IMR-90 (cell line): ENCODE measurements at regions not wholly inside any gene's neighbourhood (a gene's known extent, or its start where the extent isn't known, plus 50 kb on each side); places are given as distances from the start of the nearest gene placed in this dataset.

Experiments used
- ATAC-seq: fragments of 200-7000 bp; cut with Tn5 transposase; 2 replicates; pipeline ENCODE4 v1.9.1; 2020; ENCODE audit warnings: low read depth, mild to moderate bottlenecking, moderate library complexity
- BruUV-seq: library from RNA; stranded (reverse); fragments of 400-500 nt; replicated peaks from 2 replicates; lab custom pipeline; 2021; lab: Mats Ljungman, UMichigan
- CTCF ChIA-PET: fragments of 300-600 bp; formaldehyde crosslinking; extraction: SDS; loops from one replicate; lab custom pipeline; 2021; ENCODE audit warnings: antibody characterized with exemption; lab: Yijun Ruan, JAX
- POLR2A ChIA-PET: fragments of 300-600 bp; sonication (Branson Sonifier 250); formaldehyde crosslinking; loops from one replicate; lab custom pipeline; 2022; ENCODE audit warnings: antibody characterized with exemption; ENCODE audit not compliant: unreplicated experiment; lab: Charles Lee
- DNase-seq: peaks from one replicate; pipeline ENCODE4 v3.0.0; 2013
- H2AFZ ChIP-seq: replicated peaks from 2 replicates; pipeline ENCODE3; 2013; ENCODE audit warnings: low read length, mild to moderate bottlenecking; ENCODE audit not compliant: poor library complexity
- H2AK5ac ChIP-seq: 2 replicates; pipeline ENCODE4 v1.6.1; 2013; ENCODE audit warnings: low read depth, low read length, inconsistent platforms
- H2AK9ac ChIP-seq: replicated peaks from 2 replicates; pipeline ENCODE3; 2013; ENCODE audit warnings: mild to moderate bottlenecking, low read depth, low read length, moderate library complexity; ENCODE audit not compliant: poor library complexity
- H2BK120ac ChIP-seq: 2 replicates; pipeline ENCODE4 v1.6.1; 2013; ENCODE audit warnings: low read depth, low read length, inconsistent platforms
- H2BK15ac ChIP-seq: 3 replicates; pipeline ENCODE4 v1.6.1; 2013; ENCODE audit warnings: low read depth, low read length, inconsistent platforms
- H2BK20ac ChIP-seq: 2 replicates; pipeline ENCODE4 v1.6.1; 2013; ENCODE audit warnings: low read depth, mild to moderate bottlenecking, inconsistent platforms, low read length, moderate library complexity
- H2BK5ac ChIP-seq: 2 replicates; pipeline ENCODE4 v1.6.1; 2013; ENCODE audit warnings: mild to moderate bottlenecking, low read depth, low read length, inconsistent platforms; ENCODE audit not compliant: poor library complexity, severe bottlenecking
- H3K14ac ChIP-seq: replicated peaks from 2 replicates; pipeline ENCODE4 v1.6.1; 2013; ENCODE audit warnings: low read depth, low read length, inconsistent platforms
- H3K18ac ChIP-seq: 2 replicates; pipeline ENCODE4 v1.6.1; 2013; ENCODE audit warnings: low read depth, low read length, control low read depth
- H3K23ac ChIP-seq: 2 replicates; pipeline ENCODE4 v1.6.1; 2013; ENCODE audit warnings: low read depth, low read length, inconsistent platforms
- H3K27ac ChIP-seq: 2 replicates; pipeline ENCODE4 v1.5.1; 2013; ENCODE audit warnings: mild to moderate bottlenecking, control low read depth, low read length; ENCODE audit not compliant: insufficient read depth
- H3K27me3 ChIP-seq: 2 replicates; pipeline ENCODE4 v1.6.1; 2013; ENCODE audit warnings: low read length; ENCODE audit not compliant: control insufficient read depth, insufficient read depth
- H3K36me3 ChIP-seq: 2 replicates; pipeline ENCODE4 v1.6.1; 2013; ENCODE audit warnings: low read length, mixed read lengths; ENCODE audit not compliant: control insufficient read depth, insufficient read depth
- H3K4ac ChIP-seq: 2 replicates; pipeline ENCODE4 v1.6.1; 2013; ENCODE audit warnings: low read depth, low read length, inconsistent platforms
- H3K4me1 ChIP-seq: 2 replicates; pipeline ENCODE4 v1.6.1; 2013; ENCODE audit warnings: low read length, mixed read lengths; ENCODE audit not compliant: control insufficient read depth, insufficient read depth
- H3K4me2 ChIP-seq: 2 replicates; pipeline ENCODE4 v1.6.1; 2013; ENCODE audit warnings: low read depth, mild to moderate bottlenecking, control low read depth, low read length, moderate library complexity
- H3K4me3 ChIP-seq: 2 replicates; pipeline ENCODE4 v1.5.1; 2013; ENCODE audit warnings: low read depth, mild to moderate bottlenecking, control low read depth, low read length, moderate library complexity; ENCODE audit not compliant: insufficient read depth
- H3K56ac ChIP-seq: 2 replicates; pipeline ENCODE4 v1.6.1; 2013; ENCODE audit warnings: low read length, inconsistent platforms; ENCODE audit not compliant: insufficient read depth; ENCODE audit errors: extremely low read depth
- H3K79me1 ChIP-seq, 2 experiments: 2 replicates each; pipeline ENCODE4 v1.6.1; 2013; ENCODE audit warnings: low read length in 2 of 2, inconsistent platforms in 1 of 2, low read depth in 1 of 2
- H3K9ac ChIP-seq: 2 replicates; pipeline ENCODE4 v1.6.1; 2013; ENCODE audit warnings: low read depth, low read length, control low read depth
- H3K9me1 ChIP-seq: 2 replicates; pipeline ENCODE4 v1.6.1; 2013; ENCODE audit warnings: low read length, inconsistent platforms; ENCODE audit not compliant: insufficient read depth
- H3K9me3 ChIP-seq: 2 replicates; pipeline ENCODE4 v1.6.1; 2013; ENCODE audit warnings: low read length; ENCODE audit not compliant: control insufficient read depth, insufficient read depth
- H4K20me1 ChIP-seq: 2 replicates; pipeline ENCODE4 v1.6.1; 2013; ENCODE audit warnings: low read length, inconsistent platforms; ENCODE audit not compliant: insufficient read depth
- H4K5ac ChIP-seq: 2 replicates; pipeline ENCODE4 v1.6.1; 2013; ENCODE audit warnings: mild to moderate bottlenecking, low read depth, low read length, control low read depth
- H4K8ac ChIP-seq, 2 experiments: 2 replicates each; pipeline ENCODE4 v1.6.1; 2013; ENCODE audit warnings: low read depth in 2 of 2, low read length in 2 of 2, control low read depth in 1 of 2, inconsistent platforms in 1 of 2
- H4K91ac ChIP-seq: 2 replicates; pipeline ENCODE4 v1.6.1; 2013; ENCODE audit warnings: low read depth, low read length, inconsistent platforms; ENCODE audit not compliant: insufficient read depth
- CTCF ChIP-seq: conservative IDR thresholded peaks from 2 replicates; pipeline ENCODE4 v1.5.1; 2012; ENCODE audit warnings: mild to moderate bottlenecking, low read depth, low read length, improper control_type of control experiment
- FOS ChIP-seq: fragments of 150-350 bp; IDR thresholded peaks from 2 replicates; pipeline ENCODE4 v1.6.1; 2016; ENCODE audit warnings: low read depth, low read length
- MXI1 ChIP-seq: IDR thresholded peaks from 2 replicates; pipeline ENCODE4 v1.6.1; 2012; ENCODE audit warnings: low read depth, mild to moderate bottlenecking, low read length, moderate library complexity, borderline replicate concordance
- POLR2A ChIP-seq: IDR thresholded peaks from 2 replicates; pipeline ENCODE4 v1.6.1; 2012; ENCODE audit warnings: mild to moderate bottlenecking, low read depth, low read length
- RAD21 ChIP-seq: IDR thresholded peaks from 2 replicates; pipeline ENCODE4 v1.6.1; 2012; ENCODE audit warnings: low read length, improper control_type of control experiment
- RFX5 ChIP-seq: IDR thresholded peaks from 2 replicates; pipeline ENCODE4 v1.8.0; 2012; ENCODE audit warnings: low read depth, mild to moderate bottlenecking, low read length, moderate library complexity
- SMC3 ChIP-seq: fragments of 150-350 bp; IDR thresholded peaks from 2 replicates; pipeline ENCODE4 v1.6.1; 2016; ENCODE audit warnings: low read depth, mild to moderate bottlenecking, antibody characterized with exemption, low read length, moderate library complexity
- dilution Hi-C: fragments of 300-500 bp; cut with HindIII; formaldehyde crosslinking; loops from one replicate; pipeline ENCODE4 v1.14.3; 2018; ENCODE audit warnings: low sequenced_read_pairs; ENCODE audit not compliant: unreplicated experiment
- in situ Hi-C: fragments of 300-500 bp; cut with MboI; formaldehyde crosslinking; loops from 3 replicates; pipeline ENCODE4 v1.14.3; 2019; ENCODE audit warnings: low sequenced_read_pairs, inconsistent platforms, mixed read lengths
- intact Hi-C: fragments of 100-400 bp; cut with micrococcal nuclease; formaldehyde crosslinking; loops from 2 replicates; pipeline ENCODE4 v1.10.0; 2022

- no peaks in the 10 kb centered on the region for H3K79me1 ChIP-seq
- no peak overlapping the region for H2BK120ac ChIP-seq
- no peak overlapping the region for H2AK5ac ChIP-seq
- ATAC-seq, result no peak
- no peak for DNase-seq
- CTCF ChIA-PET, result no interaction called here
- no peak overlapping the region for H2AFZ ChIP-seq
- no peak overlapping the region for H3K18ac ChIP-seq
- H3K56ac ChIP-seq, result no peak overlapping the region
- intact Hi-C loops (no loop called here), dilution Hi-C loops (no loop called here), in situ Hi-C loops (no loop called here)
- no peak overlapping the region for H2BK20ac ChIP-seq
- no peak overlapping the region for H4K5ac ChIP-seq
- no peak overlapping the region for H3K4me2 ChIP-seq
- no peak overlapping the region for H4K91ac ChIP-seq
- no TSS peak for BruUV-seq
- no peak overlapping the region for H3K14ac ChIP-seq
- H4K20me1 ChIP-seq, result no peaks in the 10 kb centered on the region
- H3K4me3 ChIP-seq, result no peak overlapping the region
- no peaks in the 10 kb centered on the region for H3K27me3 ChIP-seq
- H2BK5ac ChIP-seq, result no peak overlapping the region
- TF ChIP-seq RAD21 (no peak), POLR2A (no peak), SMC3 (no peak), FOS (no peak), CTCF (no peak), RFX5 (no peak), MXI1 (no peak)
- H3K36me3 ChIP-seq, result no peaks in the 10 kb centered on the region
- H2AK9ac ChIP-seq, result no peak overlapping the region
- no peak overlapping the region for H3K9ac ChIP-seq
- no peak overlapping the region for H3K27ac ChIP-seq
- H3K23ac ChIP-seq, result no peak overlapping the region
- no peaks in the 10 kb centered on the region for H3K9me1 ChIP-seq
- no peak overlapping the region for H2BK15ac ChIP-seq
- POLR2A ChIA-PET, result no interaction called here
- no peaks in the 10 kb centered on the region; the same call in 1 of the 2 replicates for H3K9me3 ChIP-seq
- H4K8ac ChIP-seq, result no peak overlapping the region
- no peaks in the 10 kb centered on the region for H3K4me1 ChIP-seq
- no peak overlapping the region for H3K4ac ChIP-seq
Measured at GRCh38 chr6:92848901-92849300, 570.5 kb downstream of the EPHA7 start.
